ENCODE measurements at regions not wholly inside any gene's neighbourhood (a gene's known extent, or its start where the extent isn't known, plus 50 kb on each side); places are given as distances from the start of the nearest gene placed in this dataset.

GRCh38 chr19:30149300-30149699 is 207.3 kb downstream of the URI1 start:
- Mint-ChIP-seq H3K4me3 (ENCODE audit: unreplicated experiment) (no peak overlapping the region), H3K27me3 (ENCODE audit: insufficient read depth, unreplicated experiment) (no peaks in the 10 kb centered on the region), H3K27ac (ENCODE audit: low read depth, unreplicated experiment) (no peak overlapping the region), H3K9me3 (ENCODE audit: unreplicated experiment) (peaks cover 27% of the 10 kb centered on the region), H3K4me1 (ENCODE audit: insufficient read depth, unreplicated experiment) (no peaks in the 10 kb centered on the region), H3K36me3 (ENCODE audit: insufficient read depth, unreplicated experiment) (no peaks in the 10 kb centered on the region)
- BruUV-seq (replicated peaks) = no TSS peak
- ChIA-PET CTCF (no interaction called here), POLR2A (no interaction called here)
- no peak for TF ChIP-seq CTCF (IDR thresholded peaks at IDR 0.05; ENCODE audit: unreplicated experiment)
- intact Hi-C loops (cut with micrococcal nuclease) = no loop called here
- DNase-seq (ENCODE audit: unreplicated experiment) = no peak

- H3K36me3 Mint-ChIP-seq (ENCODE audit: insufficient read depth, unreplicated experiment) = no peaks in the 10 kb centered on the region
- no peaks in the 10 kb centered on the region for H3K4me1 Mint-ChIP-seq (ENCODE audit: insufficient read depth, unreplicated experiment)
- ChIA-PET POLR2A (no interaction called here), CTCF (no interaction called here)
- H3K9me3 Mint-ChIP-seq (ENCODE audit: unreplicated experiment) = peaks cover 34% of the 10 kb centered on the region
- intact Hi-C loops (cut with micrococcal nuclease) = no loop called here
- no peak for DNase-seq (ENCODE audit: unreplicated experiment)
- no peak overlapping the region for H3K27ac Mint-ChIP-seq (ENCODE audit: low read depth, unreplicated experiment)
- H3K27me3 Mint-ChIP-seq (ENCODE audit: insufficient read depth, unreplicated experiment) = no peaks in the 10 kb centered on the region
- BruUV-seq (replicated peaks) = no TSS peak
- no peak for TF ChIP-seq CTCF (IDR thresholded peaks at IDR 0.05; ENCODE audit: unreplicated experiment)
- H3K4me3 Mint-ChIP-seq (ENCODE audit: unreplicated experiment) = no peak overlapping the region
These were observed 208.6 kb downstream of the URI1 start for GRCh38 chr19:30150626-30151025.

DNA sequence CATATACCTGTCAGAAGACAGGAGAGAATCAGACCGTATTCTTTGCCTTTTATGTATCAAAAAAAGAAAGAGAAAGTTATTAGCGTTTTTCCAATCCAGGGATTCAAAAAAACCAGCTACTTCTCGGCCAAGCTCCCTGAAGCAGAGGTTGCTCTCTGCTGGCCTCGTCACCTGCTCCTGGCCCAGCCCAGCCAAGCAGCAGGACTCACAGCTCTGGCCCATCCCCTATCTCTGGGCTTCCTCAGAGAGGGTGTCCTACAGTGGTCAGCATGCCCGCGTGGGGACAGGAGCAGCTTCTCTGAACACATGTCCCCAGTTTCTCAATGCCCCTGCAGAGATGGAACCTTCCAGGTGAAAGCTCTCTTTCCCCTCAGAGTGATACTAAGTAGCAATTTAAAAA is 209.0 kb downstream of the URI1 start:
- Mint-ChIP-seq H3K4me3 (ENCODE audit: unreplicated experiment) (no peak overlapping the region), H3K27ac (ENCODE audit: low read depth, unreplicated experiment) (no peak overlapping the region), H3K4me1 (ENCODE audit: insufficient read depth, unreplicated experiment) (no peaks in the 10 kb centered on the region), H3K36me3 (ENCODE audit: insufficient read depth, unreplicated experiment) (no peaks in the 10 kb centered on the region), H3K9me3 (ENCODE audit: unreplicated experiment) (peaks cover 39% of the 10 kb centered on the region), H3K27me3 (ENCODE audit: insufficient read depth, unreplicated experiment) (no peaks in the 10 kb centered on the region)
- POLR2A ChIA-PET = no interaction called here
- CTCF ChIA-PET = no interaction called here
- no peak for DNase-seq (ENCODE audit: unreplicated experiment)
- no peak for TF ChIP-seq CTCF (IDR thresholded peaks at IDR 0.05; ENCODE audit: unreplicated experiment)
- intact Hi-C loops (cut with micrococcal nuclease) = no loop called here
- BruUV-seq (replicated peaks) = no TSS peak

GRCh38 chr19:30152510-30153291 is 210.7 kb downstream of the URI1 start:
- intact Hi-C loops (cut with micrococcal nuclease) = no loop called here
- POLR2A ChIA-PET = interaction anchor here (0.7 kb wide), 1 partner anchor 14 kb away, joined by 3 read pairs; no protein-coding TSS in a partner anchor
- BruUV-seq (replicated peaks) = no TSS peak
- CTCF ChIA-PET = interaction anchor here (0.5 kb wide), 1 partner anchor 98 kb away, joined by 4 read pairs; no protein-coding TSS in a partner anchor
- H3K9me3 Mint-ChIP-seq (ENCODE audit: unreplicated experiment) = peaks cover 40% of the 10 kb centered on the region
- H3K27ac Mint-ChIP-seq (ENCODE audit: low read depth, unreplicated experiment) = no peak overlapping the region
- H3K4me1 Mint-ChIP-seq (ENCODE audit: insufficient read depth, unreplicated experiment) = no peaks in the 10 kb centered on the region
- no peak for TF ChIP-seq CTCF (IDR thresholded peaks at IDR 0.05; ENCODE audit: unreplicated experiment)
- no peak overlapping the region for H3K4me3 Mint-ChIP-seq (ENCODE audit: unreplicated experiment)
- no peaks in the 10 kb centered on the region for H3K27me3 Mint-ChIP-seq (ENCODE audit: insufficient read depth, unreplicated experiment)
- DNase-seq (ENCODE audit: unreplicated experiment) = no peak
- H3K36me3 Mint-ChIP-seq (ENCODE audit: insufficient read depth, unreplicated experiment) = no peaks in the 10 kb centered on the region
